ENCODE measurements at regions not wholly inside any gene's neighbourhood (a gene's known extent, or its start where the extent isn't known, plus 50 kb on each side); places are given as distances from the start of the nearest gene placed in this dataset.

GRCh38 chr6:21438237-21438985 lies 155.1 kb upstream of the SOX4 start:
- TF ChIP-seq CTCF (IDR thresholded peaks at IDR 0.05), result no peak
- TF ChIP-seq POLR2AphosphoS5 (IDR thresholded peaks at IDR 0.05; ENCODE audit: low read depth, low read length), result no peak
